Transverse colon (tissue), 4 donors: ENCODE measurements at regions not wholly inside any gene's neighbourhood (a gene's known extent, or its start where the extent isn't known, plus 50 kb on each side); places are given as distances from the start of the nearest gene placed in this dataset.

Experiments used
- DNase-seq: peaks from one replicate; pipeline ENCODE4 v3.0.0-alpha.2; 2019
- H3K27ac ChIP-seq, 4 donors: fragments of 200-600 bp; sonication (generic); 2 replicates each; pipeline ENCODE4 v1.5.1; 2016 to 2018; ENCODE audit warnings: inconsistent platforms in 4 of 4
- H3K27me3 ChIP-seq: fragments of 200-600 bp; sonication (generic); 2 replicates; pipeline ENCODE4 v1.5.1; 2017; ENCODE audit warnings: inconsistent platforms
- H3K36me3 ChIP-seq, 4 donors: fragments of 200-600 bp; sonication (generic); 2 replicates each; pipeline ENCODE4 v1.5.1; 2017 to 2019; ENCODE audit warnings: inconsistent platforms in 4 of 4
- H3K4me1 ChIP-seq, 4 donors: fragments of 200-600 bp; sonication (generic); 2 replicates each; pipeline ENCODE4 v1.5.1; 2017 to 2020; ENCODE audit warnings: inconsistent platforms in 4 of 4
- H3K4me3 ChIP-seq, 4 donors: fragments of 200-600 bp; sonication (generic); 1 replicate in 1 of 4; 2 replicates in 3 of 4; pipeline versions ENCODE4 v1.5.1 to v1.6.1; 2017 to 2019; ENCODE audit warnings: inconsistent platforms in 4 of 4
- H3K9me3 ChIP-seq, 2 donors: fragments of 200-600 bp; sonication (generic); 2 replicates each; pipeline ENCODE4 v1.5.1; 2017 to 2019; ENCODE audit warnings: inconsistent platforms in 2 of 2
- CTCF ChIP-seq, 5 experiments: fragments of 200-600 bp in 3 of 5; fragments of 450-650 bp in 2 of 5; sonication (generic) in 3 of 5; IDR thresholded peaks; 1 replicate in 2 of 5; 2 replicates in 3 of 5; pipeline ENCODE4 v1.5.1; 2016 to 2017; ENCODE audit warnings: antibody characterized with exemption in 5 of 5, inconsistent platforms in 3 of 5, mild to moderate bottlenecking in 2 of 5, moderate library complexity in 1 of 5
- EP300 ChIP-seq: sonication (generic); formaldehyde crosslinking; IDR thresholded peaks from one replicate; pipeline ENCODE4 v1.6.1; 2017; ENCODE audit warnings: antibody characterized with exemption, low read depth
- POLR2A ChIP-seq: fragments of 450-650 bp; IDR thresholded peaks from one replicate; pipeline ENCODE4 v1.6.1; 2016; ENCODE audit warnings: antibody characterized with exemption, mild to moderate bottlenecking, moderate library complexity
- POLR2AphosphoS5 ChIP-seq, 3 donors: sonication (generic); formaldehyde crosslinking; IDR thresholded peaks; one replicate each; pipeline ENCODE4 v1.6.1; 2016; ENCODE audit warnings: antibody characterized with exemption in 3 of 3
- WGBS, 2 donors: methylation state at CpG; one replicate each; pipeline ENCODE4 v1.1.5; 2018; ENCODE audit warnings: low coverage in 1 of 2; 5-methylcytosine and 5-hydroxymethylcytosine counted together
- in situ Hi-C, 4 donors: fragments of 200-750 bp; cut with MboI; loops; one replicate each; pipeline versions ENCODE4 v1.15.0 to v1.15.1; 2017; ENCODE audit warnings: low sequenced_read_pairs in 3 of 4, low pct_ligation_motif_present in 1 of 4, low pct_unique_long_range_greater_than_20kb in 1 of 4
- intact Hi-C: fragments of 100-400 bp; cut with DNase I; formaldehyde crosslinking; loops from one replicate; pipeline ENCODE4 v1.15.1; 2023; ENCODE audit warnings: low total_unique reads

GRCh38 chr4:127293496-127293895 is 339.3 kb upstream of the INTU start:
- H3K4me3 ChIP-seq = no peak overlapping the region
- WGBS, 2 donors = 27 to 38% methylated on average over 2 of the region's 2 CpGs
- no peak for DNase-seq
- H3K9me3 ChIP-seq = peaks cover 4 to 10% of the 10 kb centered on the region in 2 donors
- H3K27me3 ChIP-seq = no peaks in the 10 kb centered on the region
- in situ Hi-C loops = no loop called here
- H3K4me1 ChIP-seq = no peaks in the 10 kb centered on the region
- H3K27ac ChIP-seq = no peak overlapping the region
- no peaks in the 10 kb centered on the region for H3K36me3 ChIP-seq
- intact Hi-C loops = no loop called here
- TF ChIP-seq POLR2AphosphoS5 (IDR thresholded peaks at IDR 0.05) (no peak), EP300 (no peak), CTCF (IDR thresholded peaks at IDR 0.05) (no peak)

DNA sequence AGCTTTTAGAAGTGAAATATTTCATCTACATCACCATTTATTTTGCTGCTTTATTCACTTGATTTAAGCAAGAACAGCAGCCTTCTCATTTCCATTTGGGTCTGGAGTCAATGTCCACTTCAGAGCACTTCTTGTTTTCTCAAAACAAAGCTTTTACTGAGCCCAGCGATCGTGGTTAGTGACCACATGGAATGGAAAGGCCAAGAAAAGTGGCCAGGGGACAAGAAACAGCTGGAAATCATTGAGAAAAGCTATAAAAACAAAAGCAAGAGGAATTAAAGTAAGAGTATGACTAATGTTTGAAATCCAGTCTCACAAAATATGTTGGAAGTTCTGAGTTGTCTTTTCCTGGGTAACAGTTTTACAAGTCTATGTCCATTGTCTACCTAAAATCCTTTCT is 328.4 kb upstream of the INTU start:
- in situ Hi-C loops (no loop called here), intact Hi-C loops (no loop called here)
- Histone ChIP-seq H3K27me3 (no peaks in the 10 kb centered on the region), H3K4me1 (no peaks in the 10 kb centered on the region), H3K9me3 (peaks cover 0 to 8% of the 10 kb centered on the region in 2 donors), H3K4me3 (no peak overlapping the region), H3K27ac (no peak overlapping the region), H3K36me3 (no peaks in the 10 kb centered on the region)
- TF ChIP-seq POLR2AphosphoS5 (IDR thresholded peaks at IDR 0.05) = no peak
- no peak for TF ChIP-seq EP300
- TF ChIP-seq POLR2A = no peak
- TF ChIP-seq CTCF (IDR thresholded peaks at IDR 0.05) = no peak
- no peak for DNase-seq
- 48 to 59% methylated on average over 2 of the region's 2 CpGs for WGBS, 2 donors

GRCh38 chr4:127307996-127308395 is 324.8 kb upstream of the INTU start:
- WGBS, 2 donors = 74 to 77% methylated on average over 3 of the region's 3 CpGs
- in situ Hi-C loops = no loop called here

GRCh38 chr4:127309369-127310102 is 323.2 kb upstream of the INTU start:
- H3K4me3 ChIP-seq = no peak overlapping the region
- WGBS, 2 donors = 62 to 70% methylated on average over 3 of the region's 3 CpGs
- no peaks in the 10 kb centered on the region for H3K27me3 ChIP-seq
- intact Hi-C loops (no loop called here), in situ Hi-C loops (no loop called here)
- no peak for DNase-seq
- H3K4me1 ChIP-seq = no peaks in the 10 kb centered on the region
- H3K27ac ChIP-seq = no peak overlapping the region
- no peaks in the 10 kb centered on the region for H3K36me3 ChIP-seq
- TF ChIP-seq POLR2AphosphoS5 (IDR thresholded peaks at IDR 0.05) (no peak), EP300 (no peak)
- peaks cover 14 to 17% of the 10 kb centered on the region in 2 donors for H3K9me3 ChIP-seq

More at GRCh38 chr4:127307996-127308395, 324.8 kb upstream of the INTU start:
- peaks cover 0 to 2% of the 10 kb centered on the region in 2 donors for H3K9me3 ChIP-seq
- H3K36me3 ChIP-seq = no peaks in the 10 kb centered on the region
- TF ChIP-seq POLR2A = no peak
- no peak for TF ChIP-seq POLR2AphosphoS5 (IDR thresholded peaks at IDR 0.05)
- no peak for TF ChIP-seq CTCF (IDR thresholded peaks at IDR 0.05)
- no peak for TF ChIP-seq EP300
- no peak for DNase-seq
- no peaks in the 10 kb centered on the region for H3K4me1 ChIP-seq
- H3K4me3 ChIP-seq = no peak overlapping the region
- no peak overlapping the region for H3K27ac ChIP-seq
- no peaks in the 10 kb centered on the region for H3K27me3 ChIP-seq
- intact Hi-C loops = no loop called here

DNA sequence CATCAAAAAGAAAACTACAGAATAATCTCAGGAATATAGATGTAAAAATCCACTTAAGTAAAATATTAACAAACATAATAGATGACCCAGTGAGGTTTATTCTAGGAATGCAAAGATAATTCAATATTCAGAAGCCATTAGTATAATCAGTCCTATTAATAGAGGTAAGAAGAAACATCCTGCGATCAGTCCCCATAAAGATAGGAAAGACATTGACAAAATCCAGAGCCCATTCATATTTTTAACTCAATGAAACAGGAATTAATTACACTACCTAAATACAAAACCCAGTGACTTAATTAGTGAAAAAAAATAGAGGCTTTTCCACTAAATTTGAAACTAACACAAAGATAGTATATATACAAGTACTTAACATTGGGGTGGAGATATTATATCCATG is 321.4 kb upstream of the INTU start:
- intact Hi-C loops = no loop called here
- in situ Hi-C loops = no loop called here
- H3K4me3 ChIP-seq = no peak overlapping the region
- WGBS, 2 donors = 73 to 80% methylated on average over 1 of the region's 1 CpG
- H3K27ac ChIP-seq = no peak overlapping the region
- H3K9me3 ChIP-seq = peaks cover 18 to 22% of the 10 kb centered on the region in 2 donors
- TF ChIP-seq EP300 = no peak
- TF ChIP-seq POLR2A = no peak
- TF ChIP-seq CTCF (IDR thresholded peaks at IDR 0.05) = no peak
- no peak for TF ChIP-seq POLR2AphosphoS5 (IDR thresholded peaks at IDR 0.05)
- H3K36me3 ChIP-seq = no peaks in the 10 kb centered on the region
- no peaks in the 10 kb centered on the region for H3K27me3 ChIP-seq
- DNase-seq = no peak
- H3K4me1 ChIP-seq = no peaks in the 10 kb centered on the region
